GM12891 (cell line): ENCODE measurements at regions not wholly inside any gene's neighbourhood (a gene's known extent, or its start where the extent isn't known, plus 50 kb on each side); places are given as distances from the start of the nearest gene placed in this dataset.

Experiments used
- PAX5 ChIP-seq: IDR thresholded peaks from 2 replicates; pipeline ENCODE4 v1.6.1; 2011; ENCODE audit warnings: low read length, moderate library complexity, mild to moderate bottlenecking; ENCODE audit not compliant: insufficient read depth, severe bottlenecking
- POLR2A ChIP-seq: IDR thresholded peaks from 2 replicates; pipeline ENCODE4 v1.6.1; 2011; ENCODE audit warnings: low read depth, low read length, control low read depth
- POLR2AphosphoS5 ChIP-seq: IDR thresholded peaks from 2 replicates; pipeline ENCODE4 v1.6.1; 2011; ENCODE audit warnings: low read depth, low read length, control low read depth

- no peak for TF ChIP-seq POLR2A
- no peak for TF ChIP-seq POLR2AphosphoS5
- TF ChIP-seq PAX5: no peak
Measured at GRCh38 chr17:34442387-34443111, 79.5 kb upstream of the CCL1 start.
